GM19328 (cell line): ENCODE measurements at regions not wholly inside any gene's neighbourhood (a gene's known extent, or its start where the extent isn't known, plus 50 kb on each side); places are given as distances from the start of the nearest gene placed in this dataset.

ENCODE experiments used
- ATAC-seq: cut with Tn5 transposase; IDR thresholded peaks from one replicate; pipeline ENCODE4 v1.9.1; 2021; ENCODE audit warnings: mild to moderate bottlenecking, moderate library complexity; ENCODE audit not compliant: unreplicated experiment

- no peak for ATAC-seq
Measured at GRCh38 chr2:217077831-217078407, 218.1 kb upstream of the TNP1 start.

- no peak for ATAC-seq
Measured at GRCh38 chr2:217076657-217077232, 216.9 kb upstream of the TNP1 start.

GRCh38 chr2:217076058-217076435 lies 216.2 kb upstream of the TNP1 start:
- no peak for ATAC-seq

GRCh38 chr2:217075268-217076057 lies 215.6 kb upstream of the TNP1 start:
- ATAC-seq: no peak

GRCh38 chr2:217074576-217075255 lies 214.9 kb upstream of the TNP1 start:
- ATAC-seq: no peak

GRCh38 chr2:217071416-217071815 lies 211.6 kb upstream of the TNP1 start:
- ATAC-seq: no peak

- ATAC-seq: no peak
Measured at GRCh38 chr2:217070611-217071010, 210.7 kb upstream of the TNP1 start.

- ATAC-seq: no peak
Measured at GRCh38 chr2:217070043-217070430, 210.2 kb upstream of the TNP1 start.

- no peak for ATAC-seq
Measured at GRCh38 chr2:217069263-217070042, 209.6 kb upstream of the TNP1 start.

- ATAC-seq: no peak
Measured at GRCh38 chr2:217068677-217069250, 208.9 kb upstream of the TNP1 start.

GRCh38 chr2:217067787-217068186 lies 207.9 kb upstream of the TNP1 start:
- ATAC-seq: no peak

GRCh38 chr2:217066510-217067270 lies 206.8 kb upstream of the TNP1 start:
- ATAC-seq: no peak

- no peak for ATAC-seq
Measured at GRCh38 chr2:217065695-217066405, 206.0 kb upstream of the TNP1 start.

- no peak for ATAC-seq
Measured at GRCh38 chr2:217065012-217065290, 205.1 kb upstream of the TNP1 start.

GRCh38 chr2:217064234-217065011 lies 204.6 kb upstream of the TNP1 start:
- no peak for ATAC-seq

- ATAC-seq: no peak
Measured at GRCh38 chr2:217063238-217063755, 203.4 kb upstream of the TNP1 start.

GRCh38 chr2:217062768-217063167 lies 202.9 kb upstream of the TNP1 start:
- no peak for ATAC-seq

- no peak for ATAC-seq
Measured at GRCh38 chr2:217061916-217062505, 202.1 kb upstream of the TNP1 start.
